ENCODE measurements at regions not wholly inside any gene's neighbourhood (a gene's known extent, or its start where the extent isn't known, plus 50 kb on each side); places are given as distances from the start of the nearest gene placed in this dataset.

GRCh38 chr7:41472427-41473125 lies 230.3 kb downstream of the INHBA start:
- peaks cover 4% of the 10 kb centered on the region for H3K9me3 Mint-ChIP-seq
- no peak overlapping the region for H3K27ac Mint-ChIP-seq
- H3K27me3 Mint-ChIP-seq, result no peaks in the 10 kb centered on the region
- no peak overlapping the region for H3K4me3 Mint-ChIP-seq
- no peaks in the 10 kb centered on the region for H3K4me1 Mint-ChIP-seq
- no peaks in the 10 kb centered on the region for H3K36me3 Mint-ChIP-seq

GRCh38 chr7:41470081-41470480 lies 232.8 kb downstream of the INHBA start:
- no peaks in the 10 kb centered on the region for H3K36me3 Mint-ChIP-seq
- H3K9me3 Mint-ChIP-seq, result no peaks in the 10 kb centered on the region
- no peaks in the 10 kb centered on the region for H3K4me1 Mint-ChIP-seq
- H3K27ac Mint-ChIP-seq, result no peak overlapping the region
- H3K4me3 Mint-ChIP-seq, result no peak overlapping the region
- H3K27me3 Mint-ChIP-seq, result no peaks in the 10 kb centered on the region

GRCh38 chr7:41467596-41467995 lies 235.3 kb downstream of the INHBA start:
- peaks cover 5% of the 10 kb centered on the region for H3K9me3 Mint-ChIP-seq
- H3K27me3 Mint-ChIP-seq, result no peaks in the 10 kb centered on the region
- H3K4me3 Mint-ChIP-seq, result no peak overlapping the region
- H3K36me3 Mint-ChIP-seq, result no peaks in the 10 kb centered on the region
- no peaks in the 10 kb centered on the region for H3K4me1 Mint-ChIP-seq
- H3K27ac Mint-ChIP-seq, result no peak overlapping the region

- Mint-ChIP-seq H3K27ac (no peak overlapping the region), H3K4me3 (no peak overlapping the region), H3K36me3 (no peaks in the 10 kb centered on the region), H3K27me3 (no peaks in the 10 kb centered on the region), H3K9me3 (peaks cover 5% of the 10 kb centered on the region), H3K4me1 (no peaks in the 10 kb centered on the region)
Measured at GRCh38 chr7:41466760-41467384, 236.0 kb downstream of the INHBA start.

- Mint-ChIP-seq H3K27ac (no peak overlapping the region), H3K9me3 (peaks cover 8% of the 10 kb centered on the region), H3K36me3 (no peaks in the 10 kb centered on the region), H3K27me3 (no peaks in the 10 kb centered on the region), H3K4me3 (no peak overlapping the region), H3K4me1 (no peaks in the 10 kb centered on the region)
Measured at GRCh38 chr7:41465571-41465970, 237.3 kb downstream of the INHBA start.

GRCh38 chr7:41463770-41464470 lies 239.0 kb downstream of the INHBA start:
- H3K27me3 Mint-ChIP-seq, result peaks cover 1% of the 10 kb centered on the region
- no peaks in the 10 kb centered on the region for H3K4me1 Mint-ChIP-seq
- peaks cover 9% of the 10 kb centered on the region for H3K9me3 Mint-ChIP-seq
- H3K4me3 Mint-ChIP-seq, result no peak overlapping the region
- H3K27ac Mint-ChIP-seq, result no peak overlapping the region
- no peaks in the 10 kb centered on the region for H3K36me3 Mint-ChIP-seq

- H3K27ac Mint-ChIP-seq, result no peak overlapping the region
- H3K9me3 Mint-ChIP-seq, result peaks cover 23% of the 10 kb centered on the region
- no peaks in the 10 kb centered on the region for H3K4me1 Mint-ChIP-seq
- peaks cover 1% of the 10 kb centered on the region for H3K27me3 Mint-ChIP-seq
- H3K4me3 Mint-ChIP-seq, result no peak overlapping the region
- H3K36me3 Mint-ChIP-seq, result no peaks in the 10 kb centered on the region
Measured at GRCh38 chr7:41459623-41460261, 243.1 kb downstream of the INHBA start.

GRCh38 chr7:41459183-41459582 lies 243.7 kb downstream of the INHBA start:
- Mint-ChIP-seq H3K4me1 (no peaks in the 10 kb centered on the region), H3K27ac (no peak overlapping the region), H3K27me3 (peaks cover 1% of the 10 kb centered on the region), H3K4me3 (no peak overlapping the region), H3K36me3 (no peaks in the 10 kb centered on the region), H3K9me3 (peaks cover 23% of the 10 kb centered on the region)

GRCh38 chr7:41457832-41458437 lies 245.0 kb downstream of the INHBA start:
- Mint-ChIP-seq H3K4me1 (no peaks in the 10 kb centered on the region), H3K36me3 (no peaks in the 10 kb centered on the region), H3K4me3 (no peak overlapping the region), H3K27me3 (peaks cover 1% of the 10 kb centered on the region), H3K27ac (peak overlapping the region; percentile 80), H3K9me3 (peaks cover 19% of the 10 kb centered on the region)

- Mint-ChIP-seq H3K4me3 (no peak overlapping the region), H3K27ac (no peak overlapping the region), H3K27me3 (no peaks in the 10 kb centered on the region), H3K9me3 (peaks cover 9% of the 10 kb centered on the region), H3K36me3 (no peaks in the 10 kb centered on the region), H3K4me1 (no peaks in the 10 kb centered on the region)
Measured at GRCh38 chr7:41451826-41452225, 251.1 kb downstream of the INHBA start.

- Mint-ChIP-seq H3K4me3 (no peak overlapping the region), H3K27me3 (no peaks in the 10 kb centered on the region), H3K9me3 (no peaks in the 10 kb centered on the region), H3K27ac (no peak overlapping the region), H3K4me1 (no peaks in the 10 kb centered on the region), H3K36me3 (no peaks in the 10 kb centered on the region)
Measured at GRCh38 chr7:41449694-41450093, 253.2 kb downstream of the INHBA start.

- no peaks in the 10 kb centered on the region for H3K27me3 Mint-ChIP-seq
- no peaks in the 10 kb centered on the region for H3K4me1 Mint-ChIP-seq
Measured at GRCh38 chr7:41449286-41449685, 253.6 kb downstream of the INHBA start.

GRCh38 chr7:41448104-41448503 lies 254.8 kb downstream of the INHBA start:
- no peak overlapping the region for H3K27ac Mint-ChIP-seq
- H3K36me3 Mint-ChIP-seq, result no peaks in the 10 kb centered on the region
- no peak overlapping the region for H3K4me3 Mint-ChIP-seq
- no peaks in the 10 kb centered on the region for H3K9me3 Mint-ChIP-seq
- no peaks in the 10 kb centered on the region for H3K4me1 Mint-ChIP-seq
- no peaks in the 10 kb centered on the region for H3K27me3 Mint-ChIP-seq

More at GRCh38 chr7:41449286-41449685, 253.6 kb downstream of the INHBA start:
- no peaks in the 10 kb centered on the region for H3K9me3 Mint-ChIP-seq
- no peak overlapping the region for H3K4me3 Mint-ChIP-seq
- no peaks in the 10 kb centered on the region for H3K36me3 Mint-ChIP-seq
- H3K27ac Mint-ChIP-seq, result no peak overlapping the region

- Mint-ChIP-seq H3K4me1 (no peaks in the 10 kb centered on the region), H3K27me3 (no peaks in the 10 kb centered on the region), H3K9me3 (no peaks in the 10 kb centered on the region), H3K36me3 (no peaks in the 10 kb centered on the region), H3K4me3 (no peak overlapping the region), H3K27ac (no peak overlapping the region)
Measured at GRCh38 chr7:41447450-41448042, 255.3 kb downstream of the INHBA start.
